GM12878 (cell line): ENCODE measurements at regions not wholly inside any gene's neighbourhood (a gene's known extent, or its start where the extent isn't known, plus 50 kb on each side); places are given as distances from the start of the nearest gene placed in this dataset.

Experiments
- ATAC-seq: fragments of 200-7000 bp; cut with Tn5 transposase; 3 replicates; pipeline ENCODE4 v1.9.1; 2020; ENCODE audit warnings: mild to moderate bottlenecking, moderate library complexity
- BruUV-seq: library from RNA; stranded (reverse); fragments of 400-500 nt; replicated peaks from 2 replicates; lab custom pipeline; 2021; lab: Mats Ljungman, UMichigan
- CTCF ChIA-PET: fragments of 300-600 bp; sonication (Branson Sonifier 250); formaldehyde crosslinking; extraction: SDS; loops from one replicate; lab custom pipeline; 2021; ENCODE audit warnings: inconsistent platforms; lab: Yijun Ruan, JAX
- POLR2A ChIA-PET: fragments of 350-600 bp; formaldehyde crosslinking; extraction: SDS; loops from one replicate; lab custom pipeline; 2021; ENCODE audit warnings: inconsistent platforms; lab: Charles Lee
- RAD21 ChIA-PET: fragments of 300-600 bp; sonication (Branson Sonifier 250); formaldehyde crosslinking; loops from one replicate; lab custom pipeline; 2023; ENCODE audit warnings: antibody characterized with exemption; ENCODE audit not compliant: unreplicated experiment; lab: Charles Lee
- SMC1A ChIA-PET: fragments of 300-600 bp; sonication (Branson Sonifier 250); formaldehyde crosslinking; loops from one replicate; lab custom pipeline; 2023; ENCODE audit not compliant: unreplicated experiment, uncharacterized antibody; lab: Charles Lee
- DNase-seq: peaks from one replicate; pipeline ENCODE4 v3.0.0-alpha.2; 2011; ENCODE audit warnings: low read depth, low spot score
- FAIRE-seq: peaks from 3 replicates; lab custom pipeline; 2011; peaks lifted over from hg19 to GRCh38; lab: Jason Lieb, UNC
- H2AFZ ChIP-seq: 2 replicates; pipeline ENCODE4 v1.6.0; 2011; ENCODE audit warnings: low read depth, low read length, control low read depth; ENCODE audit not compliant: control insufficient read depth
- H3K27ac ChIP-seq: 2 replicates; pipeline ENCODE4 v1.5.1; 2011; ENCODE audit warnings: control low read depth; ENCODE audit not compliant: control insufficient read depth, insufficient read depth
- H3K27me3 ChIP-seq, 2 experiments: replicated peaks in 1 of 2; 2 replicates each; pipeline versions ENCODE4 v1.6.0 to v1.6.1; 2011; ENCODE audit warnings: low read length in 1 of 2; ENCODE audit not compliant: control insufficient read depth in 2 of 2, insufficient read depth in 2 of 2
- H3K36me3 ChIP-seq, 2 experiments: 2 replicates each; pipeline ENCODE4 v1.5.1; 2011; ENCODE audit warnings: low read length in 1 of 2; ENCODE audit not compliant: control insufficient read depth in 2 of 2, insufficient read depth in 2 of 2
- H3K4me1 ChIP-seq: 2 replicates; pipeline ENCODE4 v1.6.1; 2011; ENCODE audit warnings: mild to moderate bottlenecking, low read length, moderate library complexity, mixed read lengths; ENCODE audit not compliant: control insufficient read depth, insufficient read depth
- H3K4me2 ChIP-seq: 2 replicates; pipeline ENCODE4 v1.6.0; 2011; ENCODE audit warnings: control low read depth; ENCODE audit not compliant: control insufficient read depth, insufficient read depth
- H3K4me3 ChIP-seq: fragments of 200-600 bp; sonication (generic); 2 replicates; pipeline ENCODE4 v1.5.1; 2016
- H3K79me2 ChIP-seq: 2 replicates; pipeline ENCODE4 v1.6.0; 2011; ENCODE audit warnings: low read length; ENCODE audit not compliant: control insufficient read depth, insufficient read depth
- H3K9ac ChIP-seq: 2 replicates; pipeline ENCODE4 v1.8.0; 2011; ENCODE audit warnings: low read length, control low read depth, mixed read lengths; ENCODE audit not compliant: control insufficient read depth, insufficient read depth
- H3K9me3 ChIP-seq: replicated peaks from 3 replicates; pipeline ENCODE4 v1.5.1; 2011; ENCODE audit warnings: mild to moderate bottlenecking, low read length; ENCODE audit not compliant: control insufficient read depth, insufficient read depth
- H4K20me1 ChIP-seq: 2 replicates; pipeline ENCODE4 v1.6.0; 2011; ENCODE audit not compliant: control insufficient read depth, insufficient read depth
- ATF3 ChIP-seq: IDR thresholded peaks from 2 replicates; pipeline ENCODE4 v1.6.1; 2011; ENCODE audit warnings: low read depth, mild to moderate bottlenecking, low read length, moderate library complexity, borderline replicate concordance; ENCODE audit errors: extremely low read depth
- E4F1 ChIP-seq: fragments of 450-650 bp; IDR thresholded peaks from 2 replicates; pipeline ENCODE4 v1.6.1; 2018; ENCODE audit warnings: borderline replicate concordance, mild to moderate bottlenecking; ENCODE audit not compliant: partially characterized antibody
- ELK1 ChIP-seq: IDR thresholded peaks from 2 replicates; pipeline ENCODE4 v1.6.1; 2012; ENCODE audit warnings: low read depth, low read length, improper control_type of control experiment
- ETV6 ChIP-seq, 2 experiments: fragments of 450-650 bp in 1 of 2; IDR thresholded peaks in 1 of 2; conservative IDR thresholded peaks in 1 of 2; 2 replicates each; pipeline ENCODE4 v1.6.1; 2014; ENCODE audit warnings: antibody characterized with exemption in 1 of 2, borderline replicate concordance in 1 of 2, low read depth in 1 of 2, mild to moderate bottlenecking in 1 of 2, moderate library complexity in 1 of 2
- IRF4 ChIP-seq: IDR thresholded peaks from 2 replicates; pipeline ENCODE4 v1.6.1; 2011; ENCODE audit warnings: low read depth, low read length
- NFIC ChIP-seq: IDR thresholded peaks from 2 replicates; pipeline ENCODE4 v1.6.1; 2012; ENCODE audit warnings: low read depth, mild to moderate bottlenecking, inconsistent platforms, low read length, moderate library complexity
- NFXL1 ChIP-seq: fragments of 450-650 bp; IDR thresholded peaks from 2 replicates; pipeline ENCODE4 v1.6.1; 2017; ENCODE audit warnings: antibody characterized with exemption, mild to moderate bottlenecking, borderline replicate concordance
- SMAD1 ChIP-seq: fragments of 450-650 bp; IDR thresholded peaks from 2 replicates; pipeline ENCODE4 v1.6.1; 2018; ENCODE audit warnings: mild to moderate bottlenecking, low read depth; ENCODE audit not compliant: partially characterized antibody
- TARDBP ChIP-seq: IDR thresholded peaks from 2 replicates; pipeline ENCODE4 v1.6.1; 2016; ENCODE audit warnings: borderline replicate concordance
- USF2 ChIP-seq: IDR thresholded peaks from 2 replicates; pipeline ENCODE4 v1.6.1; 2011; ENCODE audit warnings: low read depth, low read length, improper control_type of control experiment, borderline replicate concordance
- WGBS: methylation state at CpG from one replicate; pipeline ENCODE4 v1.1.6; 2016; ENCODE audit warnings: low lambda C conversion rate; ENCODE audit not compliant: insufficient replicate concordance, insufficient coverage; ENCODE audit errors: missing lambda C conversion rate; 5-methylcytosine and 5-hydroxymethylcytosine counted together
- in situ Hi-C: fragments of 300-500 bp; cut with MboI; formaldehyde crosslinking; loops from 9 replicates; pipeline ENCODE4 v1.14.3; 2018; ENCODE audit warnings: mixed read lengths
- intact Hi-C: fragments of 100-400 bp; cut with micrococcal nuclease; formaldehyde crosslinking; loops from one replicate; pipeline ENCODE4 v1.14.2; 2022; ENCODE audit not compliant: unreplicated experiment
- TF ChIP-seq, protein P1 (sequence below): fragments of 450-650 bp; formaldehyde crosslinking; IDR thresholded peaks from 2 replicates; pipeline ENCODE4 v1.4.0; 2022; ENCODE audit warnings: mild to moderate bottlenecking, moderate library complexity

- TF ChIP-seq, protein P1, sequence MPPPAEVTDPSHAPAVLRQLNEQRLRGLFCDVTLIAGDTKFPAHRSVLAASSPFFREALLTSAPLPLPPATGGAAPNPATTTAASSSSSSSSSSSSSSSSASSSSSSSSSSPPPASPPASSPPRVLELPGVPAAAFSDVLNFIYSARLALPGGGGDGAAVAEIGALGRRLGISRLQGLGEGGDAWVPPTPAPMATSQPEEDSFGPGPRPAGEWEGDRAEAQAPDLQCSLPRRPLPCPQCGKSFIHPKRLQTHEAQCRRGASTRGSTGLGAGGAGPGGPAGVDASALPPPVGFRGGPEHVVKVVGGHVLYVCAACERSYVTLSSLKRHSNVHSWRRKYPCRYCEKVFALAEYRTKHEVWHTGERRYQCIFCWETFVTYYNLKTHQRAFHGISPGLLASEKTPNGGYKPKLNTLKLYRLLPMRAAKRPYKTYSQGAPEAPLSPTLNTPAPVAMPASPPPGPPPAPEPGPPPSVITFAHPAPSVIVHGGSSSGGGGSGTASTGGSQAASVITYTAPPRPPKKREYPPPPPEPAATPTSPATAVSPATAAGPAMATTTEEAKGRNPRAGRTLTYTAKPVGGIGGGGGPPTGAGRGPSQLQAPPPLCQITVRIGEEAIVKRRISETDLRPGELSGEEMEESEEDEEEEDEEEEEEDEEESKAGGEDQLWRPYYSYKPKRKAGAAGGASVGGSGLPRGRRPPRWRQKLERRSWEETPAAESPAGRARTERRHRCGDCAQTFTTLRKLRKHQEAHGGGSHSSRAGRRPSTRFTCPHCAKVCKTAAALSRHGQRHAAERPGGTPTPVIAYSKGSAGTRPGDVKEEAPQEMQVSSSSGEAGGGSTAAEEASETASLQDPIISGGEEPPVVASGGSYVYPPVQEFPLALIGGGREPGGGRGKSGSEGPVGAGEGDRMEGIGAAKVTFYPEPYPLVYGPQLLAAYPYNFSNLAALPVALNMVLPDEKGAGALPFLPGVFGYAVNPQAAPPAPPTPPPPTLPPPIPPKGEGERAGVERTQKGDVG (CRISPR knock-in tag): no peak
- TF ChIP-seq ATF3 (no peak), SMAD1 (no peak), TARDBP (no peak)
These were observed 62.8 kb upstream of the C1orf87 start (continued) for GRCh38 chr1:60136395-60136794.

DNA sequence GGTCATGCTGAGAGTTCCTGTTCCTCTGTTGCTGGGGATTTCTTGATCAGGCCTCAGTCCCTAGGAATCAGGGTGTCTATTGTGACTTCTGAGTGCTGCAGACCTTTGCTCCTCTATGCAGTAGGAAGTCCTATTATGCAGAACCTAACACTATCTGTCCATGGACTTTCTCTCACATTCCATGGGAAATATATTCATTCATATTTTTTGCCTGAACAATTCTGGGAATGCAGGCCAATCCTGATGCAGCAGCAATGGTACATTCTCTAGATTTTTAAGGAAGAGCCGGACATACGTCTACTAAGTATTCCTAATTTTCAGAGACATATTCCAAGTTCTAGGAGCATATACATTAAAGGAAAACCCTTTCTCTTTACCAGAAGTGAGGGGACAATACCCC, 61.1 kb upstream of the C1orf87 start:
- ChIA-PET POLR2A (no interaction called here), SMC1A (no interaction called here), CTCF (no interaction called here), RAD21 (no interaction called here)
- Histone ChIP-seq H2AFZ (no peak overlapping the region), H4K20me1 (no peaks in the 10 kb centered on the region), H3K79me2 (no peaks in the 10 kb centered on the region), H3K4me2 (no peak overlapping the region), H3K4me1 (no peaks in the 10 kb centered on the region), H3K4me3 (no peak overlapping the region), H3K9me3 (no peaks in the 10 kb centered on the region), H3K27ac (no peak overlapping the region), H3K36me3 (no peaks in the 10 kb centered on the region), H3K27me3 (no peaks in the 10 kb centered on the region), H3K9ac (no peak overlapping the region)
- intact Hi-C loops: no loop called here
- WGBS: 68% methylated on average over 2 of the region's 2 CpGs
- FAIRE-seq (no peak), ATAC-seq (no peak), DNase-seq (no peak)
- in situ Hi-C loops: no loop called here
- BruUV-seq: no TSS peak
- TF ChIP-seq USF2 (no peak), IRF4 (no peak), ETV6 (conservative IDR thresholded peaks at IDR 0.05 in 1 of 2, IDR thresholded peaks at IDR 0.05 in 1 of 2; ENCODE audit: borderline replicate concordance in 1 of 2, low read depth in 1 of 2) (no peak), NFIC (no peak), NFXL1 (no peak), E4F1 (no peak), ELK1 (no peak)
